Chondrocyte (in vitro differentiated cells): ENCODE measurements at regions not wholly inside any gene's neighbourhood (a gene's known extent, or its start where the extent isn't known, plus 50 kb on each side); places are given as distances from the start of the nearest gene placed in this dataset.

ENCODE experiments used
- DNase-seq: peaks from one replicate; pipeline ENCODE4 v3.0.0; 2021; ENCODE audit warnings: mixed read lengths, low spot score
- H3K27ac Mint-ChIP-seq: one replicate; pipeline ENCODE4 v1.8.0; 2021; ENCODE audit warnings: mild to moderate bottlenecking, moderate library complexity, mixed read lengths; ENCODE audit not compliant: unreplicated experiment
- H3K27me3 Mint-ChIP-seq: 2 replicates; pipeline ENCODE4 v1.8.0; 2021; ENCODE audit warnings: low read depth, mixed read lengths
- H3K36me3 Mint-ChIP-seq: 2 replicates; pipeline ENCODE4 v1.8.0; 2021; ENCODE audit warnings: low read depth, mixed read lengths
- H3K4me1 Mint-ChIP-seq: 2 replicates; pipeline ENCODE4 v1.8.0; 2021; ENCODE audit warnings: low read depth, mild to moderate bottlenecking, mixed read lengths
- H3K4me3 Mint-ChIP-seq: one replicate; pipeline ENCODE4 v1.8.0; 2021; ENCODE audit warnings: mild to moderate bottlenecking, moderate library complexity, mixed read lengths; ENCODE audit not compliant: unreplicated experiment
- H3K9me3 Mint-ChIP-seq: 2 replicates; pipeline ENCODE4 v1.8.0; 2021; ENCODE audit warnings: low read depth, mixed read lengths
- CTCF ChIP-seq: fragments of 200-600 bp; sonication (generic); IDR thresholded peaks from 2 replicates; pipeline ENCODE4 v1.5.0; 2021; ENCODE audit warnings: antibody characterized with exemption, mild to moderate bottlenecking, moderate library complexity

- Mint-ChIP-seq H3K27ac (no peak overlapping the region), H3K27me3 (no peaks in the 10 kb centered on the region), H3K9me3 (no peaks in the 10 kb centered on the region), H3K4me1 (peaks cover 61% of the 10 kb centered on the region), H3K36me3 (peaks cover 2% of the 10 kb centered on the region), H3K4me3 (no peak overlapping the region)
- no peak for DNase-seq
- TF ChIP-seq CTCF = no peak
Observed at GRCh38 chr17:77453613-77454241, 313.0 kb downstream of the SEC14L1 start.

GRCh38 chr17:77454242-77455095 is 313.7 kb downstream of the SEC14L1 start:
- peaks cover 2% of the 10 kb centered on the region for H3K36me3 Mint-ChIP-seq
- H3K4me1 Mint-ChIP-seq = peaks cover 55% of the 10 kb centered on the region
- no peak for DNase-seq
- H3K4me3 Mint-ChIP-seq = no peak overlapping the region
- no peak for TF ChIP-seq CTCF
- no peak overlapping the region for H3K27ac Mint-ChIP-seq
- no peaks in the 10 kb centered on the region for H3K27me3 Mint-ChIP-seq
- no peaks in the 10 kb centered on the region for H3K9me3 Mint-ChIP-seq

- Mint-ChIP-seq H3K27me3 (no peaks in the 10 kb centered on the region), H3K4me1 (peaks cover 53% of the 10 kb centered on the region), H3K9me3 (no peaks in the 10 kb centered on the region), H3K36me3 (peaks cover 2% of the 10 kb centered on the region), H3K27ac (peak overlapping the region; percentile 27), H3K4me3 (no peak overlapping the region)
- no peak for TF ChIP-seq CTCF
- no peak for DNase-seq
Observed at GRCh38 chr17:77455111-77455890, 314.5 kb downstream of the SEC14L1 start.

- no peaks in the 10 kb centered on the region for H3K27me3 Mint-ChIP-seq
- peaks cover 53% of the 10 kb centered on the region for H3K4me1 Mint-ChIP-seq
- no peak for TF ChIP-seq CTCF
- no peaks in the 10 kb centered on the region for H3K9me3 Mint-ChIP-seq
- DNase-seq = no peak
- H3K4me3 Mint-ChIP-seq = no peak overlapping the region
- H3K27ac Mint-ChIP-seq = peak overlapping the region; percentile 27
- peaks cover 2% of the 10 kb centered on the region for H3K36me3 Mint-ChIP-seq
Observed at GRCh38 chr17:77455891-77456260, 315.1 kb downstream of the SEC14L1 start.

- Mint-ChIP-seq H3K9me3 (no peaks in the 10 kb centered on the region), H3K27me3 (no peaks in the 10 kb centered on the region), H3K4me1 (peaks cover 51% of the 10 kb centered on the region), H3K4me3 (no peak overlapping the region), H3K36me3 (peaks cover 2% of the 10 kb centered on the region), H3K27ac (no peak overlapping the region)
- DNase-seq = no peak
- no peak for TF ChIP-seq CTCF
Observed at GRCh38 chr17:77456271-77456950, 315.6 kb downstream of the SEC14L1 start.
